GM19023 (cell line): ENCODE measurements at regions not wholly inside any gene's neighbourhood (a gene's known extent, or its start where the extent isn't known, plus 50 kb on each side); places are given as distances from the start of the nearest gene placed in this dataset.
A peak's percentile ranks its signal among the peaks of the same experiment; 100 is the strongest.
"Not testable (repeated sequence)": the region's sequence is repeated elsewhere in the genome, so short reads cannot be mapped to it uniquely, and the experiment has no call there.

ENCODE experiments used
- ATAC-seq: cut with Tn5 transposase; IDR thresholded peaks from one replicate; pipeline ENCODE4 v1.9.1; 2021; ENCODE audit warnings: mild to moderate bottlenecking, moderate library complexity; ENCODE audit not compliant: unreplicated experiment

DNA sequence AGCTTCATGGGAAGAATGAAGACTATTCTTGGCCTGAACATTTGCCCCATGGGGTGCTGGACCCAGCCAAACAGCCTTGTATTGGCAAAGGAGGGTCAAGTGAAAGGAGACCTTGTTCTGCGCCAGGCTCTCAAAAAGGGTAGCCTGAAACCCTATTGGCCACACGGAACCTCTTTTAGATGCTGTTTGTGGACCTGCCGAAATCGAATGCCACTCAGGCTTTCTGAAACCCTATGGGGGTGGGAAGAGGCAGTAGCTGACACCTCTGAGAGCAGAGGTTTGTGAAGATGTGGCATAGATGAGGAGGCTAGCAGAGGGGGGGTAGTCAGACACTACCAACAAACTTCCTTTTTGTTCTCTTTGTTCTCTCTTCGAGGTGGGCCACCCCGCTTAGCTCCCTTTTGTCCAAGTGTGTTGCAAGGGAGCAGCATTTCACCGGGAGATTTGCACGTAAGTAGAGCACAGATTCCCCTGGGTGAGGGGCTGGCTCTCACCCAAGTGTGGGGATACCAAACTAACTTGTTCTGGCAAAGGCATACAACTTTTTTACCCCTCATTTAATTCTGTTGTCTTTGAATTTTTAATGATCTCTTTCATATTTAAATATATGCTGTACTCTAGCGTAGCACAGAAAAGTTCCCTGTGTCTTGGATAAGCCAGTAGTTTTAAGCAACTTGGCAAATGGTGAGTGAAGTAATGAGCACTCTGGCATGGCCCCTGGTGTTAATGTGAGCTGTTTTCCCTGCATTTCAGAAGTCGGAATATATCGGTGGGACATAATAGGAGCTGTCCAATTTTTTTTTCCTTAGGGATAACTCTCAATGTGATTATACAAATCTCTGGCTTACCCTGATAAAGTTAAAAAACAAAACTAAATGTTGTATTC is 107.7 kb downstream of the SEPTIN7 start:
- no peak for ATAC-seq

DNA sequence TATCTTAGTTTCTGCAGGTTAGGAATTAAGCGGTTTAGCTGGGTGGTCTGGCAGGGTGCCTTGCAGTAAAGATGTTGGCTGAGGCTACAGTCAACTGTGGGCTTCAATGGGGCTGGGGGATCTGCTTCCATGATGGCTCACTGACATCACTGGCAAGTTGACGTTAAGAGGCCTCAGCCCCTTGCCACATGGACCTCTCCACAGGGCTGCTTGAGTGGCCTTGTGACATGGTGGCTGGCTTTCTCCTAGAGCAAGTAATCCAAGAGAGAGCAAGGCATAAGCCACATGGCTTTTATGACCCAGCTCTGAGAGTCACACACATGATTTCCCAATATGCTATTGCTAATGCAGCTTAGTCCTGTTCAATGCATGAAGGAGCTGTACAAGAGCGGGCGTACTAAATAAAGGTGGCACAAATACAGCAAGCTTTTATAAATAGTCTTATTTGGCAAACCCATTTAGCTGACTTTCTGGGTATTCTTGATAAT is 109.1 kb downstream of the SEPTIN7 start:
- ATAC-seq: no peak

DNA sequence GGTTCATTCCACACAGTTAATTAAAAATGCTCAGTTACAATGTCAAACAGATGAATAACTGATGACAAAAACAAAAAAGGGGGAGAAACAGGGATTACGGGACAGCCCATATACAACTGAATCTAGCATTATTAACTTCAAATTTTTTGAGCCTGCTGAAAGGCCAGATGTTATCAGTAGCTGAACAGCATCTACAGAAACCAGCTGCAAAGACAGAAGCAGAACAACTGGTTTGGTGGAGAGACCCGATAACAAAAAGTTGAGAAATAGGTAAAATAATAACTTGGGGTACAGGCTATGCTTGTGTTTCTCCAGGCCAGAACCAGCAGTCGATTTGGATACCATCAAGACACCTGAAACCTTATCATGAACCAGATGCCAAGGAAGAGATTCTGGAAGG is 109.8 kb downstream of the SEPTIN7 start:
- not testable (repeated sequence) for ATAC-seq

- ATAC-seq: not testable (repeated sequence)
These were observed 112.5 kb downstream of the SEPTIN7 start for GRCh38 chr7:35913350-35913749.

DNA sequence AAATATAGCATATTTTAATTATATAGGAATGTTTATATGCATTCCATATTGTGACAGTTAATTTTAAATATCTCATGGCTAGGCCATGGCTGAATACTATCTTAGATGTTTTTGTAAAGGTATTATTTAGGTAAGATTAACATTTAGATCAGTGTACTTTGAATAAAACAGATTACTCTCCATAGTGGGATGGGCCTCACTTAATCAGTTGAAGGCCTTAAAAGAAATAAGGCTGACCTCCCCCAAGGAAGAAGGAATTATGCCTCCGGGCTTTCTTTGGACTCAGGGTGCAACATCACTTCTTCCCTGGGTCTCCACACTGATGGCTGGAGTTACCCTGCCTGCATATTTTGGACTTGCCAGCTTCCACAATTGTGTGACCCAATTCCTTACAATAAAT is 113.4 kb downstream of the SEPTIN7 start:
- ATAC-seq: not testable (repeated sequence)

GRCh38 chr7:35915247-35915955 is 114.5 kb downstream of the SEPTIN7 start:
- not testable (repeated sequence) for ATAC-seq

GRCh38 chr7:35918217-35918616 is 117.4 kb downstream of the SEPTIN7 start:
- not testable (repeated sequence) for ATAC-seq

- ATAC-seq: peak; percentile 51
These were observed 118.8 kb downstream of the SEPTIN7 start for GRCh38 chr7:35919607-35920006.

DNA sequence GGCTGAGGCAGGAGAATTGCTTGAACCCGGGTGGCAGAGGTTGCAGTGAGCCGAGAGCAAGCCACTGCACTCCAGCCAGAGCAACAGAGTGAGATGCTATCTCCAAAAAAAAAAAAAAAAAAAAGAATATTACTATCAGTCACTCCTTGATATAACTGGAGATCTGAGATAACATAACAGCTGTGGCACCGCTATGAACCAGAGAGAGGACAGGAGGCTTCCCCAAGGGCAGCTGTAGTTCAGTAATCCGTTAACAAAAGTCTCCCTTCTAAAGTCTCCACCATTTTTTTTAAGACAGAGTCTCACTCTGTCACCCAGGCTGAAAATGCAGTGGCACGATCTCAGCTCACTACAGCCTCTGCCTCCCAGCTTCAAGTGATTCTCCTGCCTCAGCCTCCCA is 120.5 kb downstream of the SEPTIN7 start:
- not testable (repeated sequence) for ATAC-seq

DNA sequence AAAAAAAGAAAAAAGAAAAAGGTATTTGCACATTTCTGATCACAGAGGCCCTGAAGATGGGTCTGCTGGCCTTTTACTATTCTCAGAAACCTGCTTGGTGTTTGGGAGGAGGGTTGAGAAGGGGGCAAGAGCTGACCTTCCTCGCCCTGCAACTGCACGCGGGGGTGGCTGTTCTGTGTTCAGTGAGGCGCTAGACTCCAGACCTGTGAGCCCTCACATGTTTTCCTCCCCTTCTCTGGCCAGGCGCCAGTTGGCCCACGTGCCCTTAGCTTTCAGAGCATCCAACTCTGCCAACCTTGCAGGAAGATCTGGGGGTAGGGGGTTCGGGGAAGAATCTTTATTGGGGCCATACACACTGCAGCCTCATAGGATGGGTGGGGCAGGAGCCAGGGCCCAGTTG is 123.8 kb downstream of the SEPTIN7 start:
- ATAC-seq: not testable (repeated sequence)

GRCh38 chr7:35926966-35927365 is 126.1 kb downstream of the SEPTIN7 start:
- not testable (repeated sequence) for ATAC-seq

- ATAC-seq: not testable (repeated sequence)
These were observed 130.3 kb downstream of the SEPTIN7 start for GRCh38 chr7:35931134-35931533.

- ATAC-seq: not testable (repeated sequence)
These were observed 130.7 kb downstream of the SEPTIN7 start for GRCh38 chr7:35931551-35931950.

GRCh38 chr7:35940695-35941094 is 139.8 kb downstream of the SEPTIN7 start:
- ATAC-seq: not testable (repeated sequence)

GRCh38 chr7:35945621-35946020 is 144.8 kb downstream of the SEPTIN7 start:
- not testable (repeated sequence) for ATAC-seq

GRCh38 chr7:35955735-35956134 is 154.9 kb downstream of the SEPTIN7 start:
- ATAC-seq: not testable (repeated sequence)

GRCh38 chr7:35956988-35957387 is 156.1 kb downstream of the SEPTIN7 start:
- not testable (repeated sequence) for ATAC-seq

DNA sequence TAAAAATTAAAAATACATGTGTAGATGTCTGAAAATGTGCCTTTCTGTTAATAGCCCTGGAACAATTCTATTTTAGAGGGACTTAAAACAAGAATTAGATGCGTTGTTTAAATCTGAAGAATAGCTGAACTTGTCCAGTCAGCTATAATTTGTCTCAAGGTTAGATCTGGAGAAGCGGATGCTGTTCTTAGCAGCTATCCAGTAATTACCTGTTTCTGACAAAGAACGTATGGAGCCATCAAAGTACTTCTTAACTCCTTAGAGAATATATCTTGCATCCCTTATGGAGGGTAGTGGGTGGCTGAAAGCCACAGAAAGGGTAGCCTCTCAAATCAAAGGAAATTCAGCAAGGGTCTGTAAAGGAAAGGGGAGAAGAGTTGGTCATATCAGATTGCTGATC is 160.4 kb downstream of the SEPTIN7 start:
- not testable (repeated sequence) for ATAC-seq

- not testable (repeated sequence) for ATAC-seq
These were observed 161.8 kb downstream of the SEPTIN7 start for GRCh38 chr7:35962607-35963006.

DNA sequence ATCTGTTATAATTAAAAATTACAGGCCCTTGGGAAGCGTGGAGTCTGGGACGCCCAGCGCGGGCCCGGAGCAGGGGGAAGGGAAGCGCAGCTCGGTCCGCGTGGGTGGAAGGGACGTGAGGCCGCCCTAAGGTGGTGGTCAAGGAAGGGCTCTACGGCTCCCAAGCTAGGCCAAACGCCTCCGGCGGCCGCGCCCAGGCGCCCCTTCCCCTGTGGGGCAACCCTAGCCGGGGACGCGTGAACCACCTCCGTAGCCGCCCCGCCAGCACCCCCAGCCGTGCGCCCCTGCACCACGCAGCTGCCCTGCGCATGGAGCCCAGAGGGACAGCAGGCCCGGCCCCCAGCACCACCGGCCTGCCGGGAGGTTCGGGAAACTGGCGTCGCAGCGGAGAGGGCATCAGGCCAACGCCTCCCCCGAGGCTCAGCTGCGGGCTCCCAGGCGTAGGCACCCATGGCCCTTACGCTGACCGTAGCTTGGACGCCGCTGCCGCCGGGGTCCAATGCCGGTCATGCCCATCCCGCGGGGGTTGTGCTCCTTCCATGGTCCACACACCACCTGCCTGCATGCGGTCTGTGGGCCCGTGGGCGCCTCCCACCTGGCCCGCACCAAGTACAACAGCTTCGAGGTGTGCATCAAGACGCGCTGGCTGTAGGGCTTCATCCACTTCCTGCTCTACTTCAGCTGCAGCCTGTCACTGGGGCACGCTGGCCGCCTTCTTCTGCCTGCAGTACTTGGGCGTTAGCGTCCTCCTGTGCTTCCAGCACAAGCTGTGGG is 166.7 kb downstream of the SEPTIN7 start:
- ATAC-seq: no peak
